K562 (cell line): ENCODE measurements at regions not wholly inside any gene's neighbourhood (a gene's known extent, or its start where the extent isn't known, plus 50 kb on each side); places are given as distances from the start of the nearest gene placed in this dataset.

Source experiments
- ATAC-seq: fragments of 200-7000 bp; cut with Tn5 transposase; 3 replicates; pipeline ENCODE4 v1.9.1; 2020; ENCODE audit warnings: moderate library complexity
- BruUV-seq: library from RNA; stranded (reverse); fragments of 400-500 nt; replicated peaks from 2 replicates; lab custom pipeline; 2021; lab: Mats Ljungman, UMichigan
- CTCF ChIA-PET: fragments of 300-600 bp; formaldehyde crosslinking; extraction: SDS; loops from one replicate; lab custom pipeline; 2021; ENCODE audit warnings: low intra/inter-chr PET ratio; lab: Yijun Ruan, JAX
- POLR2A ChIA-PET: fragments of 300-600, 350-650 bp; sonication (Branson Sonifier 250); formaldehyde crosslinking; extraction: SDS; loops from one replicate; lab custom pipeline; 2021; ENCODE audit warnings: antibody characterized with exemption, inconsistent platforms; lab: Yijun Ruan, JAX
- DNase-seq, 4 experiments: peaks; one replicate each; pipeline versions ENCODE4 v3.0.0 to v3.0.0-alpha.2; 2011 to 2018; ENCODE audit warnings: low spot score in 3 of 4, mixed read lengths in 3 of 4; ENCODE audit errors: extremely low read depth in 1 of 4
- FAIRE-seq: peaks from 2 replicates; lab custom pipeline; 2011; peaks lifted over from hg19 to GRCh38; lab: Jason Lieb, UNC
- H2AFZ ChIP-seq: 2 replicates; pipeline ENCODE4 v1.6.0; 2011; ENCODE audit warnings: low read depth, low read length, control low read depth, inconsistent platforms
- H3K27ac ChIP-seq: fragments of 200-600 bp; 3 replicates; pipeline ENCODE4 v1.8.0; 2011; ENCODE audit warnings: low read depth, mild to moderate bottlenecking, control low read depth, inconsistent platforms, low read length, moderate library complexity, mixed read lengths; ENCODE audit errors: extremely low read depth
- H3K27me3 ChIP-seq, 2 experiments: fragments of 300-600 bp in 1 of 2; 2 replicates in 1 of 2; 3 replicates in 1 of 2; pipeline versions ENCODE4 v1.6.0 to v1.8.0; 2011; ENCODE audit warnings: inconsistent platforms in 2 of 2, low read length in 2 of 2, mild to moderate bottlenecking in 1 of 2, mixed read lengths in 1 of 2, moderate library complexity in 1 of 2; ENCODE audit not compliant: control insufficient read depth in 2 of 2, insufficient read depth in 2 of 2
- H3K36me3 ChIP-seq: fragments of 300-600 bp; 3 replicates; pipeline ENCODE4 v1.8.0; 2011; ENCODE audit warnings: mild to moderate bottlenecking, low read length, inconsistent platforms; ENCODE audit not compliant: control insufficient read depth, insufficient read depth
- H3K4me1 ChIP-seq, 2 experiments: fragments of 200-600 bp in 1 of 2; replicated peaks in 1 of 2; 2 replicates in 1 of 2; 3 replicates in 1 of 2; pipeline versions ENCODE4 v1.5.1 to v1.8.0; 2011; ENCODE audit warnings: inconsistent platforms in 2 of 2, low read length in 2 of 2, mild to moderate bottlenecking in 1 of 2, mixed read lengths in 1 of 2, moderate library complexity in 1 of 2; ENCODE audit not compliant: control insufficient read depth in 2 of 2, insufficient read depth in 2 of 2
- H3K4me2 ChIP-seq: 2 replicates; pipeline ENCODE4 v1.6.1; 2011; ENCODE audit warnings: low read length, control low read depth, inconsistent platforms, mixed read lengths; ENCODE audit not compliant: insufficient read depth
- H3K4me3 ChIP-seq: fragments of 200-600 bp; sonication (generic), shearing (Covaris generic); 2 replicates; pipeline ENCODE4 v1.5.1; 2016; ENCODE audit warnings: control low read depth, inconsistent platforms
- H3K79me2 ChIP-seq: fragments of 200-600 bp; 3 replicates; pipeline ENCODE4 v1.8.0; 2011; ENCODE audit warnings: low read length, inconsistent platforms; ENCODE audit not compliant: control insufficient read depth, insufficient read depth
- H3K9ac ChIP-seq, 2 experiments: 2 replicates each; pipeline versions ENCODE4 v1.6.0 to v1.6.1; 2011; ENCODE audit warnings: low read depth in 2 of 2, low read length in 2 of 2, control low read depth in 1 of 2, inconsistent platforms in 1 of 2, mild to moderate bottlenecking in 1 of 2, mixed read lengths in 1 of 2; ENCODE audit not compliant: insufficient read depth in 1 of 2
- H3K9me1 ChIP-seq: one replicate; pipeline ENCODE4 v1.6.0; 2011; ENCODE audit warnings: inconsistent platforms, mild to moderate bottlenecking, low read length, moderate library complexity; ENCODE audit not compliant: control insufficient read depth, insufficient read depth
- H3K9me3 ChIP-seq: replicated peaks from 2 replicates; pipeline ENCODE4 v1.5.1; 2011; ENCODE audit warnings: low read depth, low read length, inconsistent platforms; ENCODE audit not compliant: control insufficient read depth, insufficient read depth
- H4K20me1 ChIP-seq: replicated peaks from 2 replicates; pipeline ENCODE4 v1.6.1; 2011; ENCODE audit warnings: low read length, inconsistent platforms, mixed read lengths; ENCODE audit not compliant: control insufficient read depth, insufficient read depth
- E2F4 ChIP-seq: sonication (generic); formaldehyde crosslinking; IDR thresholded peaks from 2 replicates; pipeline ENCODE4 v1.8.0; 2022; ENCODE audit warnings: mild to moderate bottlenecking, low read depth, missing genetic modification reagents
- LARP7 ChIP-seq: fragments of 450-650 bp; IDR thresholded peaks from 2 replicates; pipeline ENCODE4 v1.6.1; 2016
- MCM5 ChIP-seq: fragments of 450-650 bp; IDR thresholded peaks from 2 replicates; pipeline ENCODE4 v1.6.1; 2016; ENCODE audit warnings: low read depth
- NELFE ChIP-seq: IDR thresholded peaks from 2 replicates; pipeline ENCODE4 v1.6.1; 2011; ENCODE audit warnings: mild to moderate bottlenecking; ENCODE audit not compliant: insufficient read depth, insufficient read length
- NRF1 ChIP-seq, 2 experiments: fragments of 450-650 bp; IDR thresholded peaks in 1 of 2; conservative IDR thresholded peaks in 1 of 2; 2 replicates each; pipeline ENCODE4 v1.6.1; 2014; ENCODE audit warnings: mild to moderate bottlenecking in 2 of 2
- RHOXF2B ChIP-seq: fragments of 250-450 bp; sonication (Bioruptor Pico); conservative IDR thresholded peaks from 2 replicates; pipeline ENCODE4 v1.5.1; 2021
- RNF2 ChIP-seq: sonication (generic); IDR thresholded peaks from 2 replicates; pipeline ENCODE4 v1.6.1; 2016
- SAFB2 ChIP-seq: fragments of 200-400 bp; formaldehyde crosslinking; IDR thresholded peaks from 2 replicates; pipeline ENCODE4 v1.6.1; 2018; ENCODE audit warnings: borderline replicate concordance, low read length, low read depth, moderate library complexity; ENCODE audit not compliant: severe bottlenecking
- SOX6 ChIP-seq: fragments of 450-650 bp; IDR thresholded peaks from 2 replicates; pipeline ENCODE4 v1.6.1; 2014; ENCODE audit warnings: mild to moderate bottlenecking
- ZFP1 ChIP-seq: fragments of 450-650 bp; formaldehyde crosslinking; IDR thresholded peaks from 2 replicates; pipeline ENCODE4 v1.4.0; 2020; ENCODE audit warnings: mild to moderate bottlenecking, mixed read lengths
- ZNF140 ChIP-seq: fragments of 250-450 bp; sonication (Bioruptor Pico); IDR thresholded peaks from 2 replicates; pipeline ENCODE4 v1.8.0; 2021; ENCODE audit warnings: moderate library complexity, mild to moderate bottlenecking, inconsistent platforms
- ZNF780A ChIP-seq: fragments of 250-450 bp; sonication (Bioruptor Pico); IDR thresholded peaks from 2 replicates; pipeline ENCODE4 v1.5.0; 2021; ENCODE audit warnings: mild to moderate bottlenecking
- ZNF830 ChIP-seq: fragments of 250-450 bp; sonication (Bioruptor Pico); IDR thresholded peaks from 2 replicates; pipeline ENCODE4 v1.5.0; 2021; ENCODE audit warnings: mild to moderate bottlenecking
- WGBS: fragments of 100-300 bp; shearing (Covaris generic); methylation state at CpG from one replicate; pipeline ENCODE4 v1.1.6; 2016; ENCODE audit warnings: low coverage, mixed read lengths; ENCODE audit not compliant: insufficient coverage; ENCODE audit errors: missing lambda C conversion rate; 5-methylcytosine and 5-hydroxymethylcytosine counted together
- in situ Hi-C: fragments of 300-500 bp; cut with MboI; formaldehyde crosslinking; loops from 4 replicates; pipeline ENCODE4 v1.15.0; 2018; ENCODE audit warnings: inconsistent platforms, mixed read lengths
- intact Hi-C: fragments of 100-400 bp; cut with micrococcal nuclease; formaldehyde crosslinking; loops from 2 replicates; pipeline ENCODE4 v1.14.2; 2022
- TF ChIP-seq, protein P1 (sequence below): fragments of 450-650 bp; IDR thresholded peaks from 2 replicates; pipeline ENCODE4 v1.6.1; 2016

DNA sequence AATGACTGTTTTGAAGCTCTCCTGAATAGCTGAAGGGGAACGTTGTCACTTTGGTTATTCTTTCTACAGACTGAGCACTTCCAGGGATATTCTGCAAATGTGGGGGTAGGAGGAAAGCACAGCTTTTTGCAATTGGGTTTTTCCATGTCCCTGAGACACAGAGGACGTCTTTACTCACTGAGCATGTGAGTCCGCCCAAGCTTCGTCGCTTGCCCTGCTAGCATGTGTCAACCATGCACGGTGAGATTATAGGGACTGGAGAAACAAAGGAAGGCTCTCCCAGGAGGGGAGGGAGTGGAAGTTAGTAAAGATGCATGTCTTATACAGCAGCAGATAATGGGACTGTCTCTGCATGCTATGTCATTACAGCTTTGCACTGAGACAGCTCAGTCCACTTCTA is 111.5 kb upstream of the SFRP2 start:
- no peaks in the 10 kb centered on the region for H3K4me1 ChIP-seq
- no peaks in the 10 kb centered on the region for H3K36me3 ChIP-seq
- no peaks in the 10 kb centered on the region for H3K9me1 ChIP-seq
- ChIA-PET POLR2A (no interaction called here), CTCF (no interaction called here)
- H3K79me2 ChIP-seq = no peaks in the 10 kb centered on the region
- 0 out of 5 replicates have a peak, but pooled peaks cover 0 to 3% of the 10 kb centered on the region in 2 experiments for H3K27me3 ChIP-seq
- H3K4me2 ChIP-seq = no peak overlapping the region
- no peak overlapping the region for H3K9ac ChIP-seq
- TF ChIP-seq NELFE (no peak), ZNF780A (no peak)
- no peak overlapping the region for H3K27ac ChIP-seq
- no peak overlapping the region for H3K4me3 ChIP-seq
- no peak overlapping the region for H2AFZ ChIP-seq
- no peaks in the 10 kb centered on the region for H4K20me1 ChIP-seq
- 0% methylated on average over 6 of the region's 6 CpGs for WGBS
- ATAC-seq (no peak), FAIRE-seq (no peak), DNase-seq (no peak)
- intact Hi-C loops (no loop called here), in situ Hi-C loops (no loop called here)
- no peaks in the 10 kb centered on the region for H3K9me3 ChIP-seq
- BruUV-seq = no TSS peak

GRCh38 chr4:153890761-153891160 is 101.9 kb upstream of the SFRP2 start:
- Histone ChIP-seq H3K4me3 (no peak overlapping the region), H3K36me3 (no peaks in the 10 kb centered on the region), H2AFZ (no peak overlapping the region), H3K4me1 (no peaks in the 10 kb centered on the region), H3K27me3 (no peaks in the 10 kb centered on the region), H3K9me3 (no peaks in the 10 kb centered on the region), H3K27ac (no peak overlapping the region), H3K9me1 (no peaks in the 10 kb centered on the region), H3K9ac (no peak overlapping the region), H4K20me1 (no peaks in the 10 kb centered on the region), H3K79me2 (no peaks in the 10 kb centered on the region), H3K4me2 (no peak overlapping the region)
- intact Hi-C loops (no loop called here), in situ Hi-C loops (no loop called here)
- ATAC-seq (no peak), DNase-seq (no peak), FAIRE-seq (no peak)
- BruUV-seq = no TSS peak
- no peak for TF ChIP-seq MCM5
- no peak for TF ChIP-seq ZNF830 (CRISPR knock-in tag)
- TF ChIP-seq E2F4 (CRISPR knock-in tag) = no peak
- no peak for TF ChIP-seq NRF1 (conservative IDR thresholded peaks at IDR 0.05 in 1 of 2, IDR thresholded peaks at IDR 0.05 in 1 of 2)
- no peak for TF ChIP-seq SAFB2
- no peak for TF ChIP-seq SOX6
- TF ChIP-seq ZFP1 = no peak
- TF ChIP-seq, protein P1, sequence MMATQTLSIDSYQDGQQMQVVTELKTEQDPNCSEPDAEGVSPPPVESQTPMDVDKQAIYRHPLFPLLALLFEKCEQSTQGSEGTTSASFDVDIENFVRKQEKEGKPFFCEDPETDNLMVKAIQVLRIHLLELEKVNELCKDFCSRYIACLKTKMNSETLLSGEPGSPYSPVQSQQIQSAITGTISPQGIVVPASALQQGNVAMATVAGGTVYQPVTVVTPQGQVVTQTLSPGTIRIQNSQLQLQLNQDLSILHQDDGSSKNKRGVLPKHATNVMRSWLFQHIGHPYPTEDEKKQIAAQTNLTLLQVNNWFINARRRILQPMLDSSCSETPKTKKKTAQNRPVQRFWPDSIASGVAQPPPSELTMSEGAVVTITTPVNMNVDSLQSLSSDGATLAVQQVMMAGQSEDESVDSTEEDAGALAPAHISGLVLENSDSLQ = no peak
- no peak for TF ChIP-seq RHOXF2B
- TF ChIP-seq LARP7 = no peak
- TF ChIP-seq RNF2 = no peak
- TF ChIP-seq ZNF140 (CRISPR knock-in tag) = no peak
- ChIA-PET CTCF (no interaction called here), POLR2A (no interaction called here)
- 2% methylated on average over 4 of the region's 4 CpGs for WGBS
